GM13976 (cell line): ENCODE measurements at regions not wholly inside any gene's neighbourhood (a gene's known extent, or its start where the extent isn't known, plus 50 kb on each side); places are given as distances from the start of the nearest gene placed in this dataset.

Source experiments
- DNase-seq: peaks from one replicate; pipeline ENCODE4 v3.0.0; 2012; ENCODE audit warnings: low spot score
- CTCF ChIP-seq: IDR thresholded peaks from 2 replicates; pipeline ENCODE4 v1.5.1; 2012; ENCODE audit warnings: borderline replicate concordance, mild to moderate bottlenecking; ENCODE audit not compliant: insufficient read depth; ENCODE audit errors: extremely low read depth, missing control alignments, control extremely low read depth
- in situ Hi-C: fragments of 300-500 bp; cut with MboI; formaldehyde crosslinking; loops from one replicate; pipeline ENCODE4 v1.12.0; 2022; ENCODE audit warnings: low sequenced_read_pairs, mixed read lengths, inconsistent platforms; ENCODE audit not compliant: unreplicated experiment

DNA sequence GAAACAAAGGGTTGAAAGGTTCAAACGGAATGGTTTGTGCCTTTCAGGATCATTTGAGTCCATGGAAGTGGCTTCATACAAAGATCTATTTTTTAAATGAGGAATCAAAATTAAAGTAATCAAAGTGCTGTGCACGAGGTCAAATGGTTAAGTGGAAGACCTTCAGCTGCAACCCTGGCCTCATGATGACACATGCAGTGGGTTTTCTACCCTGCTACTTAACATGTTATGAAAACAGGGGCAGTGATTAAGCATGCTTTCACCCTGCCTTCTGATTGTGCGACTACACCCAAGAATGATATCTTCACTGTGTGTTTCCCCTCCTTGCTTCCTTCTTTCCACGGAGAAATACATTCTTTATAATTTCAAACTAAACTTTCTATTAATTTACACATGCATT lies 604.2 kb downstream of the LRRIQ3 start:
- in situ Hi-C loops = no loop called here
- no peak for DNase-seq
- TF ChIP-seq CTCF = no peak

- in situ Hi-C loops = no loop called here
- no peak for DNase-seq
- TF ChIP-seq CTCF = no peak
Observed at GRCh38 chr1:73593364-73593763, 604.6 kb downstream of the LRRIQ3 start.

DNA sequence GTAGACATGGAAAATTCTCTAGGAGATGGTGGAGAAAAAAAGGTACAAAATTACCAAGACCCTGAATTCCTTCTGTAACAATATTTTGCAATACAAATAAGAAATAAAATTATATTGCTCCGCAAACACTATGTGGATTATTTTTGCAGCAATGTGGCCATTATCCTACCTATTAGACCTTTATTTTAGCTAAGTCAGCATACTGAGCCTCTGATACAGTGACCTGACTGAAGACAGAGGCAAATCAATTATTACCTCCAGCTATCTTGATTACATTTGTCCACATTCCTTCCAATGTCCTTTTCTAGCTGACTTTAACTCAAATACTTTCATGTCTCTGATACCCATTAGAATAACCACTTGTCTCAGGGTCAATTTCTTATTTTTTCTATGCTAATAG lies 610.9 kb downstream of the LRRIQ3 start:
- no peak for DNase-seq
- no peak for TF ChIP-seq CTCF
- in situ Hi-C loops = no loop called here

GRCh38 chr1:73577206-73577605 lies 620.8 kb downstream of the LRRIQ3 start:
- in situ Hi-C loops = no loop called here
- no peak for TF ChIP-seq CTCF
- no peak for DNase-seq

GRCh38 chr1:73576083-73576482 lies 621.9 kb downstream of the LRRIQ3 start:
- no peak for DNase-seq
- no peak for TF ChIP-seq CTCF
- in situ Hi-C loops = no loop called here

DNA sequence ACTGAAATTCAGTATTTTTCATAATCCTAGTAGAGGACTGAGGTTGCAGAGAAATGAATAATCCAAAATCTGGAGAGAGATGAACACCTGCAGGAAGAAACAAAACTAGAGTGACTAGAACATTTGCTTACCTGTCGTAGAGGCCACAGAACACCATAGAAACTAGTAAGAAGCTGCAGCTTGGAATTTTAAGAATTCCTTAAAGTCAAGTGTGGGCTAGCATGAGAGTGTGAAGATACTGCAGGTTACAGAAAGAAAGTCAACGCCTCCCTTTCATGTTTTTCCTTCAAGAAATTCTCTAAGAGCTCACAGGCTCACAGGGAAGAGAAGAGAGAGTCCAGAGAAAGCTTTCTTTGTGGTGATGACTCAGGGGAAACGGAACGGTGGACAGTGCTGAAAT lies 633.7 kb downstream of the LRRIQ3 start:
- in situ Hi-C loops = no loop called here
- TF ChIP-seq CTCF = no peak
- no peak for DNase-seq

DNA sequence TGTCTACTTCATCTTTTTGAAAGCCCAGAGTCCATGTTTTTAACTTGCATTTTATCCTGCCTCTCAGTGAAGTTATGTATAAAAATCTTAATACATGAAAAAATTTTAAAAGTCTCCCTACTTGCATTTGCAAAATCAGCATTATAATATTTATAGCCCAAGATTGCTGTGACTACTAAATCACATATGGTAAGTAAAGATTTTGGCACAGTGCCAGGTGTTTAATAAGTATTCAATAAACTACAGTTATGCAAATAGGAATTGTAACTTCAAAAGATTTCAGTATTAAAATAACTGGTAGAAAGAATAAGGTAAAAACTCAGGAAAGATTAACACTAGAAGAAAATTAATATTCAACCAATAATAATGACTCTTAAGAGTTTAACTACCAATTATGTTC lies 641.7 kb downstream of the LRRIQ3 start:
- in situ Hi-C loops = no loop called here
- TF ChIP-seq CTCF = no peak
- no peak for DNase-seq
